ENCODE measurements at regions not wholly inside any gene's neighbourhood (a gene's known extent, or its start where the extent isn't known, plus 50 kb on each side); places are given as distances from the start of the nearest gene placed in this dataset.

DNA sequence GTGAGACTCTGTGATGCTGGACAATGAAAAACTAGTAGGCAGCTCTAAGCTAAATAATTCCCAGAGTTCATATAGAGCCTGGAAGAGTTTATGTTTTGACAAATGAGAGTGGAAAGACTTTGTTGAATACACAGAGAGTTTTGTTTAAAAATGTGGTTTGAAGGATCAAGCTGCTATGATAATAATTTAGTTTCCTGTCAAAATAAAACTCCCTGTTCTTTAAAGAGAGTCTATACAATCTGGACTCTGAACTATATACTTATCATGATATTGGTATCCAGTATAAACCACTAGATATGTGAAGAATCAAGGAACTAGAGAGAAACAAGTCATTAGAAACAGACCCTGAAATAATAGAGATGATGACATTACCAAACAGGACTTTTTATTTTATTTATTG is 158.6 kb downstream of the C4orf33 start:
- TF ChIP-seq CTCF (IDR thresholded peaks at IDR 0.05; ENCODE audit: borderline replicate concordance, extremely low read depth, low read length, poor library complexity, severe bottlenecking) (no peak), EZH2 (IDR thresholded peaks at IDR 0.05; ENCODE audit: borderline replicate concordance, low read depth, low read length, severe bottlenecking) (no peak)

Data from DND-41 (cell line).